Upper lobe of left lung (tissue), 4 donors: ENCODE measurements at regions not wholly inside any gene's neighbourhood (a gene's known extent, or its start where the extent isn't known, plus 50 kb on each side); places are given as distances from the start of the nearest gene placed in this dataset.

ENCODE experiments used
- POLR2A ChIP-seq, 4 donors: fragments of 450-650 bp; IDR thresholded peaks; one replicate each; pipeline ENCODE4 v1.5.1; 2016 to 2017; ENCODE audit warnings: antibody characterized with exemption in 4 of 4, mild to moderate bottlenecking in 2 of 4
- POLR2AphosphoS5 ChIP-seq, 2 donors: sonication (generic); formaldehyde crosslinking; IDR thresholded peaks; one replicate each; pipeline ENCODE4 v1.5.1; 2017; ENCODE audit warnings: antibody characterized with exemption in 2 of 2
- TF ChIP-seq, protein P1 (sequence below), 6 experiments: fragments of 450-650 bp in 4 of 6; fragments of 200-600 bp in 2 of 6; sonication (generic) in 2 of 6; IDR thresholded peaks; one replicate each; pipeline ENCODE4 v1.5.1; 2016 to 2019; ENCODE audit warnings: antibody characterized with exemption in 6 of 6

DNA sequence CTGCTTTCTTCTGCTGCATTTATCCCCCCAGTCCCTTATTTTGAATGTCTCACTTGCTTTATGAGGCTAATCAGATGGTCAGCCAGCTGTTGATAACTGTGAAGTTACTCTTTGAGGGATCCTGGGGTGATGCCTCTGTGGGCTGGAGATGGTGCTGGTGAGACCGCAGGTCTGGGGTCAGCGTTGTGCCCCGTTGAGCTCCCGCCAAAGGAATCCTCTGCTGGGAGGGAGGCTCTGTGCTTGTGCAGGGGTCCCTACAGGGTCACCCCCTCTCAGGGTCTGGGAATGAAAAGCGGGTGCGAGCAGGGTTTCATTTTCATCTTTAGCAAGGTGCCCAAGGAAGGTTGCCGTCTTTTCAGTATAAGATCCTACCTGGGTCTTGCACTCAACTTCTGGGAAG lies 161.2 kb upstream of the RTL1 start:
- no peak for TF ChIP-seq POLR2A (IDR thresholded peaks at IDR 0.05)
- no peak for TF ChIP-seq POLR2AphosphoS5 (IDR thresholded peaks at IDR 0.05)
- TF ChIP-seq, protein P1, sequence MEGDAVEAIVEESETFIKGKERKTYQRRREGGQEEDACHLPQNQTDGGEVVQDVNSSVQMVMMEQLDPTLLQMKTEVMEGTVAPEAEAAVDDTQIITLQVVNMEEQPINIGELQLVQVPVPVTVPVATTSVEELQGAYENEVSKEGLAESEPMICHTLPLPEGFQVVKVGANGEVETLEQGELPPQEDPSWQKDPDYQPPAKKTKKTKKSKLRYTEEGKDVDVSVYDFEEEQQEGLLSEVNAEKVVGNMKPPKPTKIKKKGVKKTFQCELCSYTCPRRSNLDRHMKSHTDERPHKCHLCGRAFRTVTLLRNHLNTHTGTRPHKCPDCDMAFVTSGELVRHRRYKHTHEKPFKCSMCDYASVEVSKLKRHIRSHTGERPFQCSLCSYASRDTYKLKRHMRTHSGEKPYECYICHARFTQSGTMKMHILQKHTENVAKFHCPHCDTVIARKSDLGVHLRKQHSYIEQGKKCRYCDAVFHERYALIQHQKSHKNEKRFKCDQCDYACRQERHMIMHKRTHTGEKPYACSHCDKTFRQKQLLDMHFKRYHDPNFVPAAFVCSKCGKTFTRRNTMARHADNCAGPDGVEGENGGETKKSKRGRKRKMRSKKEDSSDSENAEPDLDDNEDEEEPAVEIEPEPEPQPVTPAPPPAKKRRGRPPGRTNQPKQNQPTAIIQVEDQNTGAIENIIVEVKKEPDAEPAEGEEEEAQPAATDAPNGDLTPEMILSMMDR (IDR thresholded peaks at IDR 0.05): no peak
